ENCODE measurements at regions not wholly inside any gene's neighbourhood (a gene's known extent, or its start where the extent isn't known, plus 50 kb on each side); places are given as distances from the start of the nearest gene placed in this dataset.

GRCh38 chr10:71044720-71045119, 156.4 kb upstream of the PCBD1 start:
- WGBS, 2 experiments (ENCODE audit: extremely low coverage in 2 of 2, insufficient read length in 1 of 2), result no CpG with 5 or more reads among the region's 7 CpGs
- TF ChIP-seq FOS (IDR thresholded peaks at IDR 0.05; ENCODE audit: low read depth, low read length) (no peak), MAZ (IDR thresholded peaks at IDR 0.05; ENCODE audit: borderline replicate concordance, low read depth, low read length) (no peak), BHLHE40 (IDR thresholded peaks at IDR 0.05; ENCODE audit: low read depth, low read length) (no peak), CHD1 (IDR thresholded peaks at IDR 0.05; ENCODE audit: low read depth, low read length) (no peak), POLR2A (IDR thresholded peaks at IDR 0.05; ENCODE audit: low read depth, low read length) (no peak), RFX5 (IDR thresholded peaks at IDR 0.05; ENCODE audit: low read depth, low read length) (no peak), SMC3 (IDR thresholded peaks at IDR 0.05; ENCODE audit: low read depth, low read length) (no peak), ELK1 (IDR thresholded peaks at IDR 0.05; ENCODE audit: borderline replicate concordance, low read depth, low read length) (no peak)
- TF ChIP-seq, protein P1, sequence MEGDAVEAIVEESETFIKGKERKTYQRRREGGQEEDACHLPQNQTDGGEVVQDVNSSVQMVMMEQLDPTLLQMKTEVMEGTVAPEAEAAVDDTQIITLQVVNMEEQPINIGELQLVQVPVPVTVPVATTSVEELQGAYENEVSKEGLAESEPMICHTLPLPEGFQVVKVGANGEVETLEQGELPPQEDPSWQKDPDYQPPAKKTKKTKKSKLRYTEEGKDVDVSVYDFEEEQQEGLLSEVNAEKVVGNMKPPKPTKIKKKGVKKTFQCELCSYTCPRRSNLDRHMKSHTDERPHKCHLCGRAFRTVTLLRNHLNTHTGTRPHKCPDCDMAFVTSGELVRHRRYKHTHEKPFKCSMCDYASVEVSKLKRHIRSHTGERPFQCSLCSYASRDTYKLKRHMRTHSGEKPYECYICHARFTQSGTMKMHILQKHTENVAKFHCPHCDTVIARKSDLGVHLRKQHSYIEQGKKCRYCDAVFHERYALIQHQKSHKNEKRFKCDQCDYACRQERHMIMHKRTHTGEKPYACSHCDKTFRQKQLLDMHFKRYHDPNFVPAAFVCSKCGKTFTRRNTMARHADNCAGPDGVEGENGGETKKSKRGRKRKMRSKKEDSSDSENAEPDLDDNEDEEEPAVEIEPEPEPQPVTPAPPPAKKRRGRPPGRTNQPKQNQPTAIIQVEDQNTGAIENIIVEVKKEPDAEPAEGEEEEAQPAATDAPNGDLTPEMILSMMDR (conservative IDR thresholded peaks at IDR 0.05; ENCODE audit: low read depth, low read length), result no peak
- ChIA-PET CTCF (no interaction called here), POLR2A (ENCODE audit: unreplicated experiment) (no interaction called here)
- Histone ChIP-seq H4K20me1 (ENCODE audit: insufficient read depth, low read length) (no peaks in the 10 kb centered on the region), H4K8ac (ENCODE audit: low read depth in 2 of 2, low read length in 2 of 2) (no peak overlapping the region), H3K4ac (ENCODE audit: low read depth, low read length) (no peak overlapping the region), H3K23ac (ENCODE audit: low read depth, low read length) (no peak overlapping the region), H3K18ac (ENCODE audit: low read depth, low read length) (no peak overlapping the region), H2AK9ac (replicated peaks; ENCODE audit: low read depth, low read length, poor library complexity) (no peak overlapping the region), H3K14ac (replicated peaks; ENCODE audit: low read depth, low read length) (no peak overlapping the region), H3K27ac (ENCODE audit: insufficient read depth, low read length) (no peak overlapping the region), H2AK5ac (ENCODE audit: low read depth, low read length) (no peak overlapping the region), H2BK20ac (ENCODE audit: low read depth, low read length) (no peak overlapping the region), H3K4me3 (ENCODE audit: insufficient read depth, low read depth, low read length) (no peak overlapping the region), H2BK120ac (ENCODE audit: low read depth, low read length) (no peak overlapping the region), H3K4me1 (ENCODE audit: control insufficient read depth, insufficient read depth, low read length) (no peaks in the 10 kb centered on the region), H2AFZ (replicated peaks; ENCODE audit: low read length, poor library complexity) (no peak overlapping the region), H3K36me3 (ENCODE audit: control insufficient read depth, insufficient read depth, low read length) (no peaks in the 10 kb centered on the region), H4K5ac (ENCODE audit: low read depth, low read length) (no peak overlapping the region), H2BK5ac (ENCODE audit: low read depth, low read length, poor library complexity, severe bottlenecking) (no peak overlapping the region), H3K56ac (ENCODE audit: extremely low read depth, insufficient read depth, low read length) (no peak overlapping the region), H3K9me3 (ENCODE audit: control insufficient read depth, insufficient read depth, low read length) (no peaks in the 10 kb centered on the region), H3K79me1 (ENCODE audit: low read depth in 1 of 2, low read length in 2 of 2) (no peaks in the 10 kb centered on the region), H3K9me1 (ENCODE audit: insufficient read depth, low read length) (no peaks in the 10 kb centered on the region), H2BK15ac (ENCODE audit: low read depth, low read length) (no peak overlapping the region), H3K4me2 (ENCODE audit: low read depth, low read length) (no peak overlapping the region), H3K9ac (ENCODE audit: low read depth, low read length) (no peak overlapping the region), H4K91ac (ENCODE audit: insufficient read depth, low read depth, low read length) (no peak overlapping the region), H3K27me3 (ENCODE audit: control insufficient read depth, insufficient read depth, low read length) (peaks cover 54% of the 10 kb centered on the region)
- intact Hi-C loops (cut with micrococcal nuclease) (no loop called here), in situ Hi-C loops (cut with MboI; ENCODE audit: low sequenced_read_pairs) (no loop called here), dilution Hi-C loops (cut with HindIII; ENCODE audit: low sequenced_read_pairs, unreplicated experiment) (no loop called here)
- no TSS peak for BruUV-seq (replicated peaks)
- ATAC-seq (ENCODE audit: low read depth), result no peak
- no peak for DNase-seq

Measured in IMR-90 (cell line).